ENCODE measurements at regions not wholly inside any gene's neighbourhood (a gene's known extent, or its start where the extent isn't known, plus 50 kb on each side); places are given as distances from the start of the nearest gene placed in this dataset.

- TF ChIP-seq POLR2A (IDR thresholded peaks at IDR 0.05) (no peak), CTCF (IDR thresholded peaks at IDR 0.05) (no peak)
These were observed 54.3 kb upstream of the NPY start for GRCh38 chr7:24229481-24230226.
